Breast epithelium (tissue), 4 donors: ENCODE measurements at regions not wholly inside any gene's neighbourhood (a gene's known extent, or its start where the extent isn't known, plus 50 kb on each side); places are given as distances from the start of the nearest gene placed in this dataset.

Experiments
- DNase-seq, 2 donors: peaks; one replicate each; pipeline ENCODE4 v3.0.0-alpha.2; 2019; ENCODE audit warnings: low spot score in 2 of 2
- H3K27ac ChIP-seq, 2 donors: fragments of 200-600 bp; sonication (generic) in 1 of 2; one replicate each; pipeline ENCODE4 v1.5.1; 2016 to 2019; ENCODE audit warnings: mild to moderate bottlenecking in 1 of 2
- H3K27me3 ChIP-seq, 2 donors: fragments of 200-600 bp; sonication (generic) in 1 of 2; one replicate each; pipeline versions ENCODE4 v1.5.1 to v1.6.0; 2017 to 2019; ENCODE audit warnings: control low read depth in 1 of 2, mild to moderate bottlenecking in 1 of 2
- H3K36me3 ChIP-seq: fragments of 200-600 bp; one replicate; pipeline ENCODE4 v1.5.1; 2019
- H3K4me1 ChIP-seq, 2 donors: fragments of 200-600 bp; sonication (generic); one replicate each; pipeline ENCODE4 v1.5.1; 2016 to 2019; ENCODE audit warnings: control low read depth in 1 of 2
- H3K4me3 ChIP-seq, 3 donors: fragments of 200-600 bp; sonication (generic); 1 replicate in 2 of 3; 2 replicates in 1 of 3; pipeline ENCODE4 v1.5.1; 2016 to 2019; ENCODE audit warnings: mild to moderate bottlenecking in 3 of 3, moderate library complexity in 2 of 3
- H3K9me3 ChIP-seq, 2 donors: fragments of 200-600 bp; sonication (generic) in 1 of 2; one replicate each; pipeline ENCODE4 v1.5.1; 2016 to 2019; ENCODE audit warnings: control low read depth in 1 of 2
- POLR2A ChIP-seq: fragments of 450-650 bp; IDR thresholded peaks from one replicate; pipeline ENCODE4 v1.6.1; 2016; ENCODE audit warnings: antibody characterized with exemption, mild to moderate bottlenecking, moderate library complexity
- POLR2AphosphoS5 ChIP-seq, 3 donors: sonication (generic); formaldehyde crosslinking; IDR thresholded peaks; one replicate each; pipeline ENCODE4 v1.6.1; 2017; ENCODE audit warnings: antibody characterized with exemption in 3 of 3
- intact Hi-C: fragments of 100-400 bp; cut with DNase I; formaldehyde crosslinking; loops from one replicate; pipeline ENCODE4 v1.15.1; 2023; ENCODE audit warnings: low total_unique reads
- TF ChIP-seq, protein P1 (sequence below), 3 donors: fragments of 450-650 bp; IDR thresholded peaks; one replicate each; pipeline ENCODE4 v1.5.1; 2016 to 2017; ENCODE audit warnings: antibody characterized with exemption in 3 of 3, mild to moderate bottlenecking in 3 of 3, moderate library complexity in 3 of 3

DNA sequence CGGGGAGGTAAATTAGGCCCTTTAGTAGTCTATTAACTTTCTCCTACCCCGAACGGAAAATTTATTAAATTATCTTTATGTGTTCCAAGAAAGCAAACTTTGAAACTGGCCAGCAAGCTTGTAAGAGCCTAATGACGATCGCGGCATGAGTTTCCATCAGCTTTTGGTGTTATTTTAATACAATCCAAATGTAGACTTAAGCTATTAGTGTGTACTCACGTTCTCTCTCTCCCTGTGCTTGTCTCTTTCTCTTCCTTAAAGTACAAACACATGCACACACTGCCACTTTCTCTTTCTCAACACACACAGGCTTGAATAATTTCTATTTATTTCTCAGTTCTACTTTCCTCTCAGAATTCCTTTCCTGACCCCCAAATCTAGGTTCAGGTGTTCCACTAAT, 108.8 kb upstream of the MME start:
- Histone ChIP-seq H3K4me1 (peaks cover 0 to 12% of the 10 kb centered on the region in 2 donors), H3K27ac (peak overlapping the region; percentile 79 to 80), H3K4me3 (peak overlapping the region in 2 of 3 donors; percentile 2 to 41), H3K9me3 (no peaks in the 10 kb centered on the region), H3K36me3 (no peaks in the 10 kb centered on the region), H3K27me3 (no peaks in the 10 kb centered on the region)
- TF ChIP-seq POLR2AphosphoS5 (IDR thresholded peaks at IDR 0.05): no peak
- TF ChIP-seq, protein P1, sequence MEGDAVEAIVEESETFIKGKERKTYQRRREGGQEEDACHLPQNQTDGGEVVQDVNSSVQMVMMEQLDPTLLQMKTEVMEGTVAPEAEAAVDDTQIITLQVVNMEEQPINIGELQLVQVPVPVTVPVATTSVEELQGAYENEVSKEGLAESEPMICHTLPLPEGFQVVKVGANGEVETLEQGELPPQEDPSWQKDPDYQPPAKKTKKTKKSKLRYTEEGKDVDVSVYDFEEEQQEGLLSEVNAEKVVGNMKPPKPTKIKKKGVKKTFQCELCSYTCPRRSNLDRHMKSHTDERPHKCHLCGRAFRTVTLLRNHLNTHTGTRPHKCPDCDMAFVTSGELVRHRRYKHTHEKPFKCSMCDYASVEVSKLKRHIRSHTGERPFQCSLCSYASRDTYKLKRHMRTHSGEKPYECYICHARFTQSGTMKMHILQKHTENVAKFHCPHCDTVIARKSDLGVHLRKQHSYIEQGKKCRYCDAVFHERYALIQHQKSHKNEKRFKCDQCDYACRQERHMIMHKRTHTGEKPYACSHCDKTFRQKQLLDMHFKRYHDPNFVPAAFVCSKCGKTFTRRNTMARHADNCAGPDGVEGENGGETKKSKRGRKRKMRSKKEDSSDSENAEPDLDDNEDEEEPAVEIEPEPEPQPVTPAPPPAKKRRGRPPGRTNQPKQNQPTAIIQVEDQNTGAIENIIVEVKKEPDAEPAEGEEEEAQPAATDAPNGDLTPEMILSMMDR (IDR thresholded peaks at IDR 0.05): no peak
- TF ChIP-seq POLR2A: no peak
- intact Hi-C loops: no loop called here
- no peak for DNase-seq

DNA sequence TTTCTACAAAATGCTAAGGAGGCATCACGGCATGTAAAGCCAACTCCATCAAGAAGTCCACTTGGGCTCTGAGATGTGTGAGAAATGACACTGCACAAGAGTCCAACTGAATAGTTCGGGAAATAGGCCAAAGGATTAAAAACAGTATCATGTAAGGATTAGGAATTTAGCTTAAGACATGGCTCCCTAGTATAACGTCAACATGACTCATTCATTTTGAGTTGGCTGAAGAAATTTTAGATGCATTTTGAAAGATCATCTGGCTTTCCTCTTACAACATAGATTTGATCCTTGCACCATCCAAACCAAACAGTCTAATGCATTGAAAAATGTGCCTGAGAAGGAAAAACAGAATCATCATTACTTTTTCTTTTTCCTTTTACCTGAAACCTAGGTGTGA, 109.3 kb upstream of the MME start:
- Histone ChIP-seq H3K36me3 (no peaks in the 10 kb centered on the region), H3K4me3 (peak overlapping the region in 2 of 3 donors; percentile 2 to 41), H3K27me3 (no peaks in the 10 kb centered on the region), H3K4me1 (peaks cover 0 to 12% of the 10 kb centered on the region in 2 donors), H3K9me3 (no peaks in the 10 kb centered on the region), H3K27ac (peak overlapping the region; percentile 79 to 80)
- DNase-seq: no peak
- intact Hi-C loops: no loop called here
- TF ChIP-seq POLR2AphosphoS5 (IDR thresholded peaks at IDR 0.05): no peak
- TF ChIP-seq POLR2A: no peak
- TF ChIP-seq, protein P1 (IDR thresholded peaks at IDR 0.05): no peak

DNA sequence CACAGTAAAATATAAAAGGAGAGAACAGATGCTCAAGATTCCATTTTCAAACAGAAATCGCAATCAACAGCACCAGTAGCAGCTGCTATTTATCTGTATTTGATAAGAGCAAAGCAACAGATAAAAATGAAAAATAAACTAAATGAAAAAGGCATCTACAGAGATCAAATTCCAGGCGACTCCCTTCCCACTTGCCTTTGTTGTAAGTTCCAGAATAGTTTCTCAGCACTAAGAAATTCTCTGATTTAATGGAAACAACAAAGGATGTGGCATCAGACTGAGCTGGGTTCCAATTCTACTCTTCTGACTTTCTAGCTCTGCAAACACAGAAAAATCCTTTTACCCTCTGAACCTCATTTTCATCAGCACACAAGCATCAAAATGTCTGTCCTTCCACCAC, 110.8 kb upstream of the MME start:
- no peaks in the 10 kb centered on the region for H3K27me3 ChIP-seq
- no peak for DNase-seq
- no peaks in the 10 kb centered on the region for H3K9me3 ChIP-seq
- peaks cover 0 to 12% of the 10 kb centered on the region in 2 donors for H3K4me1 ChIP-seq
- peak overlapping the region; percentile 79 for H3K27ac ChIP-seq
- TF ChIP-seq POLR2AphosphoS5 (IDR thresholded peaks at IDR 0.05): no peak
- TF ChIP-seq, protein P1 (IDR thresholded peaks at IDR 0.05): no peak
- no peak for TF ChIP-seq POLR2A
- no peak overlapping the region for H3K4me3 ChIP-seq
- H3K36me3 ChIP-seq: no peaks in the 10 kb centered on the region
- intact Hi-C loops: no loop called here

DNA sequence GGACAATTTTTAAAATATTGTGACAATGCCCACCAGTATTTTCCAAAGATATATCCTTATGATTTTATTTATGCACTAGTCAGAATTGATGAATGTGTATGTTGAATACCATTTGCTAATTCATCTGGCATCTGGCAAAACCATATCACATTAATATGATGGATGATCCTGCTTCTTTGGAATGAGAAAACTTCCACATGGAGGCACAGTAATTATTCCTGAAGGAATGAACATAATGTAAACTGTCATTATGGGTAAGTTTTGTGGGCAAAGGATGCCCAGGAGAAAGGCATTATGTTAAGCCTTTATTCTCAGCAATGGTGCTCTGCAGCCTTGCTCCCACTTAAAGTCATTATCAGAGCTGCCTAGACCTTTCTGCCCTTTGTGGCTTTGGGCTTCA, 113.0 kb upstream of the MME start:
- no peak overlapping the region for H3K27ac ChIP-seq
- TF ChIP-seq POLR2A (no peak), POLR2AphosphoS5 (IDR thresholded peaks at IDR 0.05) (no peak)
- TF ChIP-seq, protein P1 (IDR thresholded peaks at IDR 0.05): no peak
- no peaks in the 10 kb centered on the region for H3K9me3 ChIP-seq
- intact Hi-C loops: no loop called here
- H3K4me1 ChIP-seq: peaks cover 0 to 12% of the 10 kb centered on the region in 2 donors
- no peak overlapping the region for H3K4me3 ChIP-seq
- no peaks in the 10 kb centered on the region for H3K36me3 ChIP-seq
- no peaks in the 10 kb centered on the region for H3K27me3 ChIP-seq
- no peak for DNase-seq

DNA sequence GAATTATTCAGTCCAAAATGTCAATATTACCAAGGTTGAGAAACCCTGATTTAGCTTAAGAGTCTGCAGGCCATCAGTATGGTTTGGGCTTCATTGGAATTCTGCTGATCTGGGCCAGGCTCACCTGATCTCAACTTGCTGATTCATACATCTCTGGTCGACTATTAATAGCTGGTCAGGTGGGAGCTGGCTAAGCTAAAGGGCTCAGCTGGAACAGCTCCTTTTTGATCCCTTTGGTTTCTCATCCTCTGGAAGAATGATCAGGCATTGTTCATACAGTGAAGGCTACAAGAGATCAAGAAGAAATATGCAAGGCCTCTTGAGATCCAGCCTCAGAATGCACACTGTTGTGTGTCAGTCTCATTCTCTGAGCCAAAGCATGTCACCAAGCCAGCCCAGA, 123.3 kb upstream of the MME start:
- Histone ChIP-seq H3K27me3 (no peaks in the 10 kb centered on the region), H3K4me3 (no peak overlapping the region), H3K36me3 (no peaks in the 10 kb centered on the region), H3K4me1 (no peaks in the 10 kb centered on the region), H3K27ac (no peak overlapping the region), H3K9me3 (no peaks in the 10 kb centered on the region)
- intact Hi-C loops: no loop called here
- no peak for DNase-seq
- TF ChIP-seq, protein P1 (IDR thresholded peaks at IDR 0.05): no peak
- TF ChIP-seq POLR2A (no peak), POLR2AphosphoS5 (IDR thresholded peaks at IDR 0.05) (no peak)
